ENCODE measurements at regions not wholly inside any gene's neighbourhood (a gene's known extent, or its start where the extent isn't known, plus 50 kb on each side); places are given as distances from the start of the nearest gene placed in this dataset.
"Not testable (repeated sequence)": the region's sequence is repeated elsewhere in the genome, so short reads cannot be mapped to it uniquely, and the experiment has no call there.

DNA sequence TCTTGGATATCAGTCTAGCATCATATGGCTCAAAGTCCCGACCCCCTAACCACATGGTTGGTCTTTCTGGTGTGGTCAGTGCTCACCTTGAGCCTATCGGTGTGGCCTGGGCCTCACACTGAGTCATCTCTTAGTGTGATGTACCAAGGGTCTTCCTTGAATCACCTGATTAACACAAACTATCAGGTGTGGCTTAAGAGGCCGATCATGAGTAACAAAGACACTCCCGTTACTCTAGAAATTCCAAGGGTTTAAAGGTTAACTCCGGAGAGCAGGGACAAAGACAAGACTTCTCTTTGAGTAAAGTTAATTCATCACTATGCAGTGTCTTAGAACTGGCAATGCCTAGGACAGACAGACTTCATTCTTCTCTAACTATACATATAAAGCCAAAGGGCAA is 52.3 kb upstream of the ARMC3 start:
- FAIRE-seq (no peak), DNase-seq (ENCODE audit: low spot score) (no peak)

DNA sequence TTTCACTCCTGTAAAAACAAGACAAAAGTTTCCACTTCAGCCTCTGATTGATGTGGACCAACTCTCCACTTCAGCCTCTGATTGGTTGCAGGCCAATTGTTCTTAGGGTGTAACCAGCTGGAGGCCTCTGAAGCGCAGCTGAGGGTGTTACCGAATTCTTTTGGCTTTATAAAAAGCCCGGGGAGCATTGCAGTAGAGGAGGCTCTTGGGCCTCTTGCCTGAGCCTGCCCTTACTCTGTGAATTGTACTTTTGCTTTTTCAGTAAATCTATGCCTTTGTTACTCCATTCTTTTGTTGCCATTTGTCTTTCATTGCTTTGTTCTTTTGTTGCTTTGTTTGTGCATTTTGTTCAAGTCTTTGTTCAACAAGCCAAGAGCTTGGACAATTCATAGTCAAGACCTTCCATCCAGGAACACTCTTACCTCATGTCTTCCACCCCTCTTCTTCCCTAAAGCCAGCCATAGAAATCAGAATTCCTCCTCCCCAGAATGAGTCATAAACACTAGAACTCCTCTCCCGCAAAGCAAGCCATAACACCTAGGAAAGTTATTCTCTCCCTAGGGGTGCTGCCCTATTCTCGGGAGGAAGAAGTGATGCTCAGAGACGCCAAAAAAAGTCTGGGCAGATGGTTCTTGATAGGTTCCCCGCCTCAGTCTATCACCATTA is 53.5 kb upstream of the ARMC3 start:
- FAIRE-seq = no peak
- no peak for DNase-seq (ENCODE audit: low spot score)

DNA sequence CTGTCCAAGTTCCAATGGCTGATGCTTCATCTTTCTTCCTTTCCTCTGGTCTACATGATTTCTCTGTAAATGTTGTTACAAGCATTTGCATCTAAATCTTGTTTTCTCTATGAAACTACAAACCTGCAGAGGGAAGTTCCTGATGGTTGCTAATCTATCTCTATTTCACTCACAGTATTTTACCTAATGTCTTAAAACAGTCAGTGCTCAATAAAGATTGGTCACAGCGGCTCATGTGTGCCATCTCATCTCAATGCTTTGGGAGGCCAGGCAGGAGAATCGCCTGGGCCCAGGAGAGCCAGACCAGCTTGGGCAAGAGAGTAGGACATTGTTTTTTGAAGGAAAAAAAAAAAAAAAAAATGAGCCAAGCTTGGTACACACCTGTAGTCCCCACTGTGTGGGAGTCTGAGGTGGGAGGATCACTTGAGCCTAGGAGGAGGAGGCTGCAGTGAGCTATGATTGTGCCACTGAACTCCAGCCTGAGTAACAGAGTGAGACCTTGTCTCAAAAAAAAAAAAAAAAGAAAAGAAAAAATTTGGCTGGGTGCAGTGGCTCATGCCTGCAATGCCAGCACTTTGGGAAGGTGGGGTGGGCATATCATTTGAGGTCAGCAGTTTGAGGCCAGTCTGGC is 71.3 kb upstream of the ARMC3 start:
- FAIRE-seq (no peak), DNase-seq (ENCODE audit: low spot score) (no peak)

DNA sequence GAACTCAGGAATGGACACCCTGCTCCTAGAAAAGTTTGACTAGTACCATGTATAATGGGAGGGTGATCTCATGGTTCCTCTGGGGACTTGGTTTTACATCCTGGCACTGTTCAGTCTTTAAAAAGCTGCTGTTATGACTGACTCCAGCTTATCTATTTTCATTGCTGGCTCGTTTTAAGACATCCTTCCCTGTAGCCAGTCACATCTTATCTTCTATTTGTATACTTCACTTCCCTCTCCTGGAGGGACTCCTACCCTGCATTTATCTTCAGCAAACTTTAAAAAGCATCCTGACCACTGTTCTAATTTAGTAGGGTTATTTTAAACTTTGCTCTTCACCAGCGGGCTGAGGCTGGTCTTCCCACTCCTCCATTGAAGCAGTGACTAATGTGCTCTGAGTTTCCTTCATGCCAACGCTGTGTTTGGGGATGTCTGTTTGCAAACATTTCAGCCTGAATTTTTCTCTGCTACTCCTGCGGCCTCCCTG is 72.9 kb upstream of the ARMC3 start:
- FAIRE-seq (no peak), DNase-seq (ENCODE audit: low spot score) (no peak)

DNA sequence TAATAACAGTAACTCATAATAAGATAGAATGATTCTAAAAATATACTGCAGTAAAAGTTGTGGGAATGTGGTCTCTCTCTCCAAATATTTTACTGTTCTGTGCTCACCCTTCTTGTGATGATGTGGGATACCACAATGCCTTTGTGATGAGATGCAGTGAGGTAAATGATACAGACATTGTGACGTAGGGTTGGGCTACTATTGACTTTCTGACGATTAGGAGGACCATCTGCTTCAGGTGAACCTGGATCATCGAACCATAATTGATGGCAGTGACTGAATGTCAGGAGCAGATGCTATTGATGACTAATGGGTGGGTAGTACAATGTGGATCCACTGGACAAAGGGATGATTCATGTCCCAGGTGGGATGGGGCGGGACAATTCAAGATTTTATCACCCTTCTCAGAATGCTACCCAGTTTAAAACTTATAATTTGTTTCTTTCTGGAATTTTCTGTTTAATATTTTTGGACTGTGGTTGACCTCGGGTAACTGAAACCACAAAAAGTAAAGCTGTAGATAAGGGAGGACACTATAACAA is 73.9 kb upstream of the ARMC3 start:
- no peak for DNase-seq (ENCODE audit: low spot score)
- no peak for FAIRE-seq

DNA sequence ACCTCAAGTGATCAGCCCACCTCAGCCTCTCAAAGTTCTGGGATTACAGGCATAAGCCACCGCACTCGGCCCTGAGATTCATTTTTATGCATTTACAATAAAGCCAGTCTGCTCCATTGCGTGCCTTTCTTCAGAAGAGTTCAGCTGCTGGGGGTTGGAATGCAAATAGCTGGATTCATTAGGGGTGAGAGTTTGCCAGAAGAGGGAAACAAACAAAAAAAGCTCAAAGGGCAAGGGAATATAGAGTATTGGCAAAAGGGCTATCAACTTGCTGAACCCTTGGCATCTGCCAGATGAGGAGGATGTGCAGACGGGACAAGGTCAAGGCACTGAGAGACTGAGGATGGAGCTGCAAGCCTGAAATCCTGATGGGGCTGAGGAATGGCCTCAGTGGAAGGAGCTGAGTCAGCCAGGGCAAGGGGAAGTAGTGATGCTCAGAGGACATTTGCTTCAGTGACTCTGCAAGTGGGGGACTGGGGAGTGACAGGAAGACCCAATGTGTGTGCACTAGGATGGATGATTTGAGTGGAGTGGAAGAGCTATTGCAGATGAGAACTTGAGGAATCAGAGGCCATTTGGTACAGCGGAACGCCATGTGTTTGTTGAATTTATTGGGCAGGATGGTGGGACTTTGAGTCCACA is 75.0 kb upstream of the ARMC3 start:
- DNase-seq (ENCODE audit: low spot score) (no peak), FAIRE-seq (no peak)

DNA sequence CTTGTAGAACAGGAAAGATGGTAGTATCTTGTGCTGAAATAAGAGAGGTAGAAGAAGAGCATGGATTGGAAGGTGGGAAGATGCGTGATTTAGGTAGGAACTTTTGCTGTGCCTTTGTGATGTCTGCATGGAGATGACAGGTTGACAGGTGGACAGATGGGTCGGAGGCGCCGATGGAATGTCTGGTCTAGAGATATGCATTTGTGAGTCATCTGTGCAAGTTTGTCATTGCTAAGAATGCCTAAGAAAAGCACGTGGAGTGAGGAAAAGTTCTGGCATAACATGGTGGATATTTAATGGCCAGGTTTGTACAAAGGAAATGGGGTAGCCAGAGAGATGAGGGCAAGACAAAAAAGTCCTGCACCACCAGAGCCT is 76.0 kb upstream of the ARMC3 start:
- FAIRE-seq (no peak), DNase-seq (ENCODE audit: low spot score) (peak; percentile 27)

DNA sequence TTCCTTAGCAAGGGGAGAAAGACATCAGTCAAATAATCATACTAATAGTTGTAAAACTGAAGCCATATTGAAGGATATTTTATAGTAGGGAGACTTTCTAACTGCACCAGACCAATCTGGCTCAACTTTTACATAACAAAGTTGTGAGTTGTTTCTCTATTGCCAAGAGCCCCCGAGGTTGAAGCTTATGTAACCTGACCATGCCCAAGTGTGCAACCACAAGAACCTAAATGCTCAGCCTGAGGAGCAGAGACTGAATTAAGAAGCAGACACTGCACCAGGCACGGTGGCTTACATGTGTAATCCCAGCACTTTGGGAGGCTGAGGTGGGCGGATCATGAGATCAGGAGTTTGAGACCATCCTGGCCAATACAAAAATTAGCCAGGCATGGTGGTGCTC is 77.3 kb upstream of the ARMC3 start:
- no peak for FAIRE-seq
- no peak for DNase-seq (ENCODE audit: low spot score)

DNA sequence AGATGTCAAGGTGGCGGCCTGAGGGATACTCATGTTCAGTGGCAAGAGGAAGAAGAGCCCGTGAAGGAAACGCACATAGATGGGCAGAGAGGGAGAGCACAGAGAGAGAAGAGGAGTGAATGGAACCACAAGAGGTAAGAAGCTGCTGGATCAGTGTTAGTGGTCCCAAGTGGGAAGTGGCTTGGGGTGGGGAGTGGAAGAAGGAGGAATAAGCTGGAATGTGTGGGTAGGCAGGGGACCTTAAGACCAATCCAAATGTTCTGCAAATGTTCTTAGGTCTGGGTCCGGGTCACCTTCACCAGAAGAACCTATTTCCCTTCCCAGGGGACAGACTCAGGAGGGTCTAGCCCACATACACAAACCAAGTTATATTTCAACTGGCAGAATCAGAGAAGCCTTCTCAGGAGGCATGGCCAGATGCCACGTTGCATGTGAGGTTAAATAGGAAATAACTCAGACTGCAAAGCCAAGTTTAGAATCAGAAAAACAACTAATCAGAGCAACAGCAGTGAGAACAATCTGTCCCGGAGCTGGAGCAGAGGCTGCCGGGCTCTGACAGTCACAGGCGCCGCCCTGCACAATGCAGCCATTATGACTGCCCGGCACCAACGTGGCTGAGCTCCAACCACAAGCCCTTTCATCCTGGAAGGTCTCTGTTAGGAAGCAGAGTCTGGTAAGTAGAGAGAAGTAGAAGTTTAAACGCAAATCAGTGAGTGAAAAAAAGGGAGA is 78.6 kb upstream of the ARMC3 start:
- DNase-seq (ENCODE audit: low spot score) (no peak), FAIRE-seq (no peak)

DNA sequence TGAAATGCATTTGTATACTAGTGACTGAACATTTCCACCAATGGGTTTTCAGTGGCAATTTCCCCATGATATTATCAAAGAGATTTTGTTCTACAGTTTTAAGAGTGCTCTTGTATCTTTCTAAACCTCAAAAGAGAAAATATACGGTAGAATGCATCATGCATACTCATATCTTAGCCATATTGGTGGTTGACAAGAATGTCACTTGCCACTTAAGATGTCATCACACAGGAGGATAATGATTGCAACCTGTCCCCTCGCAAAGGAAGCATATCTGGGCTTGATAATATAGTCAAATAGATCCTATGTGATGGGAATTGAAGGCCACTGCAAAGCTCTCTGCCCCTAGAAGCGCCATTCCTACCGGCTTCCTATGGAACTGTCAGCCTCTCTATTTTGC is 79.3 kb upstream of the ARMC3 start:
- no peak for FAIRE-seq
- no peak for DNase-seq (ENCODE audit: low spot score)

DNA sequence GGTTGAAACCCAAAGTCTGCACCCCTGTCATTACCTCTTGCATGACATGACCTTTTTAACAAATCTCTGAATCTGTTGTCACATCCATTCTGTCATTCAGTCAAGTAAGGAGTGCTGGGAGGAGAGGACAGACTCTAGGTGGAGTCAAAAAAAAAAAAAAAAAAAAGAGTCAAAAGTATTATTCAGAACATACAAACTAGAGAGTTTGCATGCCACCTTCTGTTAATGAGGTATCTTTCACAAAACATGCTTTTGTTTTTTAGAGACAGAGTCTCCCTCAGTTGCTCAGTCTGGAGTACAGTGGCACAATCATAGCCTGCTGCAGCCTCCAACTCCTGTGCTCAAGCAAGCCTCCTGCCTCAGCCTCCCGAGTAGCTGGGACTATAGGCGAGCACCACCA is 81.6 kb upstream of the ARMC3 start:
- no peak for FAIRE-seq
- DNase-seq (ENCODE audit: low spot score) = no peak

DNA sequence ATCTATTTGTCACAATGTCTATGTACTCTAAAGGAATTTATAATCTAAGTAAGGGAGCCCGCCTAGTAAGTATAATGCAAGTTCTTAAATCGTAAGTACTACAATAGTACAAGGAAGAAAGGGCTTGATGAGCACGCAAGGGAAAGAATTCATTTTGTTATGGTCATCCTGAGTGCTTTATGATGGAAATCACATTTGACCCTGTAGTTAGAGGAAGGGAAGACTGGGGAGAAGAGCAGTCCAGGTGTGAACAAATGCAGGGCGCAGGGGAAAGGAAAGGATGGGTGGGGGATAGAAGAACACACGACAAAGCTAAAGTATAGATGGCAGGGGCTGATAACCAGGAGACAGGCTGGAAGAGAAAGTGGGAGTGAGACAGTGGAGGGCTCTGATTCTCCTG is 88.2 kb upstream of the ARMC3 start:
- DNase-seq (ENCODE audit: low spot score) = no peak
- no peak for FAIRE-seq

DNA sequence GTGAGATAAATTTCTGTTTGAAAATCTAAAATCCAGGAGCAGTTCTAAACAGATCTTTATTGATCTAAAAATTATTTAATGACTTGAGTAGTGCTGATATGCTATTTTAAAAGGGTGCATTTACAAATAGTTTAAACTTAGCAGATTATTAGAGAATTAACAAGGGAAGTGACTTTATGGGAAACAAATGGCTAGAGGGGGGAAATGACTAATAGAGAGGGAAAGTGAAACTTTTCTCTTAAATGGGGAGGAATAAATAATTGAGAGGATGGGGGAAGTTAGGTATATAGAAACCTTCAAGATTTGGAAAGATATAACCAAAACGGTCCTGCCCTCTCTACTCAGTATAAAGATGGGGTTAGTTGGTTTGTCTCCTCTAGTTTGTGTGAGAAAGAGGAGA is 90.1 kb upstream of the ARMC3 start:
- FAIRE-seq (no peak), DNase-seq (ENCODE audit: low spot score) (no peak)

DNA sequence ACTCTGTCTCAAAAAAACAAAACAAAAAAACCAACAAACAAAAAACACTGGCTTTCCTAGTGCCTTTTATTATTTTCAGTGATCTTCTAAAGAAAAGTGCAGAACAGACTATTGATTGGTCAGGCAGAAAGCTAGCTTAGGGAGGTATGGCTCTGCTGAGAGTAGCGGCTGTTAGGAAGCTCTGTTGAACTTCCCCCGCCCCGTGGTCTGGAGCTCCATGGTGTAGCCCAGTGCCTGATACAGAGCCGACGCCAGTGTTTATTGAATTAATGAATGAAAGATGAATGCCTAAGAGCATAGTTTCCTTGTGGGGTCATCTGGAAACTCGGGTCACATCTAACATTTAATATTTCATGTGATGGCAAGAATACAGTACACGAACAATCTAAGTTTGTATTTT is 90.5 kb upstream of the ARMC3 start:
- FAIRE-seq (no peak), DNase-seq (ENCODE audit: low spot score) (no peak)

DNA sequence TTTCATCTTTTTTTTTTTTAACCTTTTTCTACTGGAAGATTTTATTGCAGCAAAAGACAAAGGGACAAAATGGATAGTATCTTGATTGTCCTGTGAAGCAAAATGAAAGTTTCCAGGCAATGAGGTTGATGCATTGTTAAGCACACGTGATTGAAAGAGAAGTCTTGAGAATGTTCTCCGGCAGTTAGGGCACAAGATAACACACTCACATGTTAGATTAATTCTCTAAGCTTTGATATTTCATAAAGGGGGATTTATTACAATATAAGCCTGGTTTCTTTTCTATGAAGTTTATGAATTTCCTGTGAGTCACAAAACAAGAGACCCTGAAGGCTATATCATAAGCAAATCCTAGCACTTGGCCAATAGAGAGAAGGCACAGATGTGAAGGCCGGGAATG is 93.4 kb upstream of the ARMC3 start:
- no peak for DNase-seq (ENCODE audit: low spot score)
- FAIRE-seq = no peak

DNA sequence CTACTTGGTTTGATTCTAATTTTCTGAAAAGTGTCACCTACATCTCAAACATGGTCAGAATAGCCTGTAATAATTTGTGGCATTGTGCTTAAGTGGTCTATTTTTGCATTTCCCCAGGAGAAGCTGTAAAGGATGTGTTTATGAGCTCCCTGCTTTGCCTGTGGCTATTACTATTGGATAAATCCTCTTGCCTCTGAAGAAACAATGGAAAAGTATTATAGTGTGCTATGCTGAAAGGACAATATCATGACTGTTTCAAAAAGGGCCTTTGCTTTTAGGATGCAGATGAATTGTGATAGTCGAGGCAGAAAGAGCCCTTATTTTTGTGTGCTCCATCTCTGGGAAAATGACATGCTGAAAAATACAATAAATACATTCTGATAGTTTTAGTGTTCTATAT is 94.1 kb upstream of the ARMC3 start:
- FAIRE-seq (no peak), DNase-seq (ENCODE audit: low spot score) (no peak)

DNA sequence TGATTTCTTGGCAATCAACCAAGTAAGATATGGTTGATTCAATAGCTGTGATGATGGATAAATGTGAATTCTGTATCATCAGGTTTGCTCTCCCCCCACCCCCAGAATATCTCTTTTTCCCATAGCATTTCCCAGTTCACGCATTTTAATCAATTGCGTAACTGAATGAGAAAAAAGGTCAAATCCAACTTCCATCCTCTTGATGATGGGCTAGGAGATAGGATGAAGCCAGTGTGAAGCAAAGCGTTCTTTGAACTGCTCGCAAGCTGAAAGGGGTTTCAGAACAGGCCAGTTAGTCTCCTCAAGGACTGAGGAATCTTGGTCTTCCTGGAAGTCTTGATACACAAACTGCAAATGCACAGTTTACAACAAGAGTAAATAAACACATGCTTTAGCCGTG is 94.5 kb upstream of the ARMC3 start:
- DNase-seq (ENCODE audit: low spot score) = no peak
- no peak for FAIRE-seq

DNA sequence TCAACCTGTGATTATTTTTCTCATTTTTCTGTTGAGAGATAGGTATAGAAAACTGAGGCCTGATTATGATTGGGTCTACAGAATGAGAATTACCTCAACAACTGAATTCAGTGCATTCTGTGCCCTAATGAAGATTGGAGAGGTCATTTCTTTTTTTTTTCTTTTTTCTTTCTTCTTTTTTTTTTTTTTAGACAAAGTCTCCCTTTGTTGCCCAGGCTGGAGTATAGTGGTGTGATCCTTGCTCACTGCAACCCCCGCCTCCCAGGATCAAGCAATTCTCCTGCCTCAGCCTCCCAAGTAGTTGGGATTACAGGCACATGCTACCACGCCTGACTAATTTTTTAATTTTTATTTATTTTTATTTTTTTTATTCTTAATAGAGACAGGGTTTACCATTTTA is 95.0 kb upstream of the ARMC3 start:
- no peak for DNase-seq (ENCODE audit: low spot score)
- no peak for FAIRE-seq

DNA sequence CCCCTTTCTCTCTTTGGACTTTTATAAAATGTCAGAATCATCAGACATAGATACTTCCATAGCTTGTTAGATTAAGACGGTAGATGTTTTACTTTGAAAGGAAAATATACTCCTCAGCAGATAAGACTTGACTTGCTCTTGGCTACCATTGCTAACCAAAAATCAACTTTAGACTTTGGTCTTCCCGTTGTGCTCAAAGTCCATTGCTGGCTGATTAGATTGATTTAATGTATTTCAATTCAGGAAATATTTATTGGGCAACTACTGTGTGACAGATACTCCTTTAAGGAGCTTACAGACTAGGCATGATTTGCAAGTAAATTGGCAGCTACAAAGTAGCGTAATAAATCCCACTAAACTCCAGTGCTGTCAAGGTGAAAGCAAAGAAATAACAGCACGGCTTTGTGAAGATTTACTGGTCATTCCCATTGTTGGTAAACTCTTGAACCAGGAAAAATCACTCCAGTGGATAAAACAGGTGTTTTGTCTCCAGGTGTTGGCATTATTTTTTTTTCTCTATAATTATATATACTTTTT is 95.7 kb upstream of the ARMC3 start:
- FAIRE-seq = no peak
- DNase-seq (ENCODE audit: low spot score) = no peak

DNA sequence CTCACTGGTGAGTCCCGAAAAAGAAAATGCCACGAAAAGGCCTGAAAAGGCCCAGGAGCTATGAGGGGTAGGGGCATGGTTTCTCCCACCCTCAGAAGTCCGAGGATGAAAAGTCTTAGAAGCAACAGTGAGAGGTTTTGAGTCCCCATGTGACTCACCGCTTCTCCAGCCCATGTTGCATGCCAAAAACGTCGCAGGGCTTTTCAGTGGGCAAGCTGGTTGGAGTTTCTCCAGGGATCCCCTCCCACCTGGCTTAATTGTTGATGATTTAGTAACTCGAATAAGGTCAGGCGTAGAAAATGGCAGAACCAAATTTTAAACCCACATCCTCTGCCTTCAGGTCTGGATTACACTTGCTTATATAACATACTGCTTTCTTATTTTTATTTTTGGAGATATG is 96.3 kb upstream of the ARMC3 start:
- DNase-seq (ENCODE audit: low spot score) (no peak), FAIRE-seq (no peak)

DNA sequence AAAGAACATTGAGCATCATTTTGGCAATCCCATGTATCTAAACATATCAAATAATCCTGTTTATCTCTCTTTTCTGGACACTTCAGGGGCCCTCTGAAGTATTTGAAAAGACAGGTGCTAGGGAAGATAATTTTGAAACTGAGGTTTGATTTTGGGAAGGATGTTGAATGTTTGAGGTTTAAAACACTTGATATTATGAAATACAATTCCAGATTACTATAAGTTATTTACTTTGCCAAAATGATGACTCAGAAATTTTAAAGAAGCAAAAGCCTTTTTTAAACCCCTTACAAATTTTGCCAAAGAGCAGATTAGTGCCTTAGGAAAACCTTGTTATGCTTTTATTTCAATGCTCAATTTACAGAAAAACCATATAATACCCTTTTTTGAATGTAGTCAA is 99.1 kb upstream of the ARMC3 start:
- not testable (repeated sequence) for DNase-seq (ENCODE audit: low spot score); FAIRE-seq

DNA sequence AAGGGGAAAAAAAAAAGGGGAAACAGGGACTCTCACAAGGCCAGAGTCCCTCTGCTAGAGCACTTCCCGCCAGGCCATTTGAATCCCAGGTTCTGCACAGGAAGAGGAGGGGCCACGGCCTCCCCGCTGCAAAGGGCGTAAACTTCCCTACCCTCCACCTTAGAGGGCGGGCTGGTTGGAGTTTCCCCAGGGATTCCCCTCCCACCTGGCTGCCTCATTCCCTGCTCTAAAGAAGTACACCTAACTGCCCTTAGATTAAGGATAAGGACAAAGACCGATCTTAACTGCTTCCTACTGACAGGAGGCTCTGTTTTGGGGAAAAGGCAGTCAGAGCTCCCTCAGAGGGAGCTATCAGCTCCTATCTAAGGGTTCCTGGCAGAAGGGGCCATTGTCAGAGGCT is 102.0 kb upstream of the ARMC3 start:
- FAIRE-seq (no peak), DNase-seq (ENCODE audit: low spot score) (peak; percentile 61)

Data from RCC 7860 (cell line).